Head of caudate nucleus (tissue), 42 donors: ENCODE measurements at regions not wholly inside any gene's neighbourhood (a gene's known extent, or its start where the extent isn't known, plus 50 kb on each side); places are given as distances from the start of the nearest gene placed in this dataset.

Experiments used
- DNase-seq, 42 donors: peaks; one replicate each; pipeline versions ENCODE4 v3.0.0 to v3.0.0-alpha.2; 2020 to 2021; ENCODE audit warnings: mixed read lengths in 7 of 42
- intact Hi-C: fragments of 100-400 bp; cut with DNase I; formaldehyde crosslinking; loops from one replicate; pipeline ENCODE4 v1.15.0; 2022

- intact Hi-C loops, result loop anchor here (2.0 to 10.0 kb wide), 2 partner anchors 109 to 535 kb away; no protein-coding TSS in a partner anchor
- DNase-seq, result peak; percentile 60 to 92 (median 80)
Measured at GRCh38 chr2:64859312-64860212, 129.6 kb upstream of the SLC1A4 start.

GRCh38 chr2:64860276-64860885 is 128.8 kb upstream of the SLC1A4 start:
- peak in 2 of 42 donors; percentile 15 to 23 for DNase-seq
- intact Hi-C loops, result loop anchor here (10.0 kb wide), 1 partner anchor 536 kb away; no protein-coding TSS in a partner anchor

- intact Hi-C loops, result loop anchor here (10.0 kb wide), 1 partner anchor 536 kb away; no protein-coding TSS in a partner anchor
- DNase-seq, result no peak
Measured at GRCh38 chr2:64860936-64861335, 128.3 kb upstream of the SLC1A4 start.

GRCh38 chr2:64861452-64862397 is 127.5 kb upstream of the SLC1A4 start:
- DNase-seq, result no peak

GRCh38 chr2:64862623-64863022 is 126.6 kb upstream of the SLC1A4 start:
- DNase-seq, result no peak
- intact Hi-C loops, result loop anchor here (10.0 kb wide), 1 partner anchor 538 kb away; no protein-coding TSS in a partner anchor

More at GRCh38 chr2:64861452-64862397, 127.5 kb upstream of the SLC1A4 start:
- intact Hi-C loops, result loop anchor here (10.0 kb wide), 1 partner anchor 537 kb away; no protein-coding TSS in a partner anchor

GRCh38 chr2:64863097-64863820 is 125.9 kb upstream of the SLC1A4 start:
- intact Hi-C loops, result loop anchor here (10.0 kb wide), 1 partner anchor 538 kb away; no protein-coding TSS in a partner anchor
- DNase-seq, result no peak

- peak; percentile 42 to 87 (median 72) for DNase-seq
- intact Hi-C loops, result loop anchor here (2.0 to 10.0 kb wide), 4 partner anchors 98 to 540 kb away; no protein-coding TSS in a partner anchor
Measured at GRCh38 chr2:64865073-64865830, 123.9 kb upstream of the SLC1A4 start.

- DNase-seq, result no peak
- intact Hi-C loops, result loop anchor here (2.0 to 10.0 kb wide), 4 partner anchors 99 to 541 kb away; no protein-coding TSS in a partner anchor
Measured at GRCh38 chr2:64865831-64866345, 123.3 kb upstream of the SLC1A4 start.

- peak in 35 of 42 donors; percentile 8 to 81 (median 49) for DNase-seq
- intact Hi-C loops, result loop anchor here (5.0 to 10.0 kb wide), 3 partner anchors 99 to 542 kb away; no protein-coding TSS in a partner anchor
Measured at GRCh38 chr2:64866797-64867196, 122.4 kb upstream of the SLC1A4 start.

- no peak for DNase-seq
- intact Hi-C loops, result loop anchor here (5.0 to 10.0 kb wide), 3 partner anchors 100 to 543 kb away; no protein-coding TSS in a partner anchor
Measured at GRCh38 chr2:64867253-64867996, 121.8 kb upstream of the SLC1A4 start.

GRCh38 chr2:64869126-64869525 is 120.1 kb upstream of the SLC1A4 start:
- DNase-seq, result no peak

GRCh38 chr2:64873472-64873924 is 115.7 kb upstream of the SLC1A4 start:
- peak; percentile 70 to 95 (median 86) for DNase-seq
- intact Hi-C loops, result loop anchor here (5.0 kb wide), 1 partner anchor 351 kb away; the partner anchor contains the start of gene AFTPH

More at GRCh38 chr2:64869126-64869525, 120.1 kb upstream of the SLC1A4 start:
- intact Hi-C loops, result loop anchor here (5.0 to 10.0 kb wide), 3 partner anchors 102 to 544 kb away; no protein-coding TSS in a partner anchor

GRCh38 chr2:64874593-64874992 is 114.6 kb upstream of the SLC1A4 start:
- intact Hi-C loops, result loop anchor here (5.0 kb wide), 1 partner anchor 352 kb away; the partner anchor contains the start of gene AFTPH
- DNase-seq, result no peak

GRCh38 chr2:64875368-64875767 is 113.8 kb upstream of the SLC1A4 start:
- DNase-seq, result no peak
- intact Hi-C loops, result no loop called here

GRCh38 chr2:64876137-64876647 is 113.0 kb upstream of the SLC1A4 start:
- DNase-seq, result peak in 29 of 42 donors; percentile 6 to 82 (median 45)
- intact Hi-C loops, result no loop called here
